Neural progenitor cell (in vitro differentiated cells): ENCODE measurements at regions not wholly inside any gene's neighbourhood (a gene's known extent, or its start where the extent isn't known, plus 50 kb on each side); places are given as distances from the start of the nearest gene placed in this dataset.

ENCODE experiments used
- DNase-seq: peaks from one replicate; pipeline ENCODE4 v3.0.0-alpha.2; 2016; ENCODE audit warnings: low spot score
- H2AFZ ChIP-seq: fragments of 200-600 bp; sonication (generic); replicated peaks from 2 replicates; pipeline ENCODE4 v1.6.1; 2016; ENCODE audit warnings: antibody characterized with exemption
- H3F3A ChIP-seq: fragments of 200-600 bp; sonication (generic); 2 replicates; pipeline ENCODE4 v1.6.1; 2016; ENCODE audit warnings: antibody characterized with exemption, low read depth
- H3K27ac ChIP-seq: fragments of 200-600 bp; sonication (generic); 2 replicates; pipeline ENCODE4 v1.5.1; 2016; ENCODE audit warnings: mild to moderate bottlenecking
- H3K27me3 ChIP-seq: fragments of 200-600 bp; sonication (generic); 2 replicates; pipeline ENCODE4 v1.6.1; 2016; ENCODE audit warnings: mild to moderate bottlenecking, moderate library complexity
- H3K36me3 ChIP-seq: fragments of 200-600 bp; sonication (generic); 2 replicates; pipeline ENCODE4 v1.5.1; 2016
- H3K4me1 ChIP-seq: fragments of 200-600 bp; sonication (generic); 2 replicates; pipeline ENCODE4 v1.6.1; 2016; ENCODE audit warnings: mixed run types
- H3K4me2 ChIP-seq: fragments of 200-600 bp; sonication (generic); 2 replicates; pipeline ENCODE4 v1.6.1; 2016
- H3K4me3 ChIP-seq: fragments of 200-600 bp; sonication (generic); 2 replicates; pipeline ENCODE4 v1.5.1; 2016
- H3K79me2 ChIP-seq: fragments of 200-600 bp; sonication (generic); 2 replicates; pipeline ENCODE4 v1.6.1; 2016; ENCODE audit warnings: low read depth
- H3K9ac ChIP-seq: fragments of 200-600 bp; sonication (generic); 2 replicates; pipeline ENCODE4 v1.6.1; 2016
- H3K9me3 ChIP-seq: fragments of 200-600 bp; sonication (generic); 2 replicates; pipeline ENCODE4 v1.5.1; 2016; ENCODE audit warnings: low read depth
- H4K20me1 ChIP-seq: fragments of 200-600 bp; sonication (generic); 2 replicates; pipeline ENCODE4 v1.6.1; 2016; ENCODE audit warnings: low read depth
- H3K27ac Mint-ChIP-seq: 3 replicates; pipeline ENCODE4 v1.8.0; 2021; ENCODE audit warnings: mixed read lengths
- H3K27me3 Mint-ChIP-seq: 2 replicates; pipeline ENCODE4 v1.8.0; 2022; ENCODE audit warnings: low read depth, mild to moderate bottlenecking, inconsistent platforms, moderate library complexity, mixed read lengths; ENCODE audit not compliant: insufficient read depth
- H3K36me3 Mint-ChIP-seq: 3 replicates; pipeline ENCODE4 v1.8.0; 2021; ENCODE audit warnings: mixed read lengths
- H3K4me1 Mint-ChIP-seq: 3 replicates; pipeline ENCODE4 v1.8.0; 2021; ENCODE audit warnings: mixed read lengths
- H3K4me3 Mint-ChIP-seq: 3 replicates; pipeline ENCODE4 v1.8.0; 2021; ENCODE audit warnings: mild to moderate bottlenecking, moderate library complexity, mixed read lengths
- H3K9me3 Mint-ChIP-seq: 3 replicates; pipeline ENCODE4 v1.8.0; 2020; ENCODE audit warnings: mixed read lengths
- CTCF ChIP-seq: fragments of 200-600 bp; sonication (generic); IDR thresholded peaks from 2 replicates; pipeline ENCODE4 v1.5.1; 2017; ENCODE audit warnings: antibody characterized with exemption, mild to moderate bottlenecking
- EZH2 ChIP-seq: fragments of 200-600 bp; sonication (generic); IDR thresholded peaks from 2 replicates; pipeline ENCODE4 v1.6.1; 2017; ENCODE audit warnings: antibody characterized with exemption, mild to moderate bottlenecking, moderate library complexity
- EZH2phosphoT487 ChIP-seq: fragments of 200-600 bp; sonication (generic); IDR thresholded peaks from 2 replicates; pipeline ENCODE4 v1.6.1; 2017; ENCODE audit warnings: antibody characterized with exemption

- H3K9me3 Mint-ChIP-seq: peaks cover 6% of the 10 kb centered on the region
- H3K27me3 ChIP-seq: no peaks in the 10 kb centered on the region
- H3K79me2 ChIP-seq: no peaks in the 10 kb centered on the region
- no peaks in the 10 kb centered on the region for H3F3A ChIP-seq
- H3K4me3 Mint-ChIP-seq: no peak overlapping the region
- H3K9ac ChIP-seq: no peak overlapping the region
- no peak overlapping the region for H3K4me3 ChIP-seq
- H3K27ac ChIP-seq: no peak overlapping the region
- DNase-seq: no peak
- peaks cover 2% of the 10 kb centered on the region for H3K27me3 Mint-ChIP-seq
- no peak overlapping the region for H3K4me2 ChIP-seq
- no peaks in the 10 kb centered on the region for H3K9me3 ChIP-seq
- no peaks in the 10 kb centered on the region for H3K36me3 ChIP-seq
- H3K4me1 Mint-ChIP-seq: peaks cover 9% of the 10 kb centered on the region
- no peak for TF ChIP-seq EZH2
- no peak for TF ChIP-seq EZH2phosphoT487
- no peak for TF ChIP-seq CTCF
- no peaks in the 10 kb centered on the region for H3K36me3 Mint-ChIP-seq
- H4K20me1 ChIP-seq: no peaks in the 10 kb centered on the region
- no peak overlapping the region for H2AFZ ChIP-seq
- no peak overlapping the region for H3K27ac Mint-ChIP-seq
- peaks cover 16% of the 10 kb centered on the region for H3K4me1 ChIP-seq
These were observed 167.9 kb downstream of the HRH4 start for GRCh38 chr18:24628326-24628725.

- H3K27me3 ChIP-seq: no peaks in the 10 kb centered on the region
- H3K4me3 Mint-ChIP-seq: no peak overlapping the region
These were observed 169.5 kb downstream of the HRH4 start for GRCh38 chr18:24629921-24630320.

GRCh38 chr18:24630346-24630880, 170.0 kb downstream of the HRH4 start:
- Histone ChIP-seq H3K27ac (no peak overlapping the region), H3K27me3 (no peaks in the 10 kb centered on the region), H3K4me1 (peaks cover 16% of the 10 kb centered on the region), H3K4me2 (no peak overlapping the region), H3K4me3 (no peak overlapping the region), H2AFZ (no peak overlapping the region), H3K36me3 (no peaks in the 10 kb centered on the region), H3F3A (no peaks in the 10 kb centered on the region), H4K20me1 (no peaks in the 10 kb centered on the region), H3K79me2 (no peaks in the 10 kb centered on the region), H3K9ac (no peak overlapping the region), H3K9me3 (no peaks in the 10 kb centered on the region)
- H3K4me3 Mint-ChIP-seq: no peak overlapping the region
- TF ChIP-seq EZH2 (no peak), CTCF (no peak), EZH2phosphoT487 (no peak)
- H3K4me1 Mint-ChIP-seq: peaks cover 9% of the 10 kb centered on the region
- H3K27me3 Mint-ChIP-seq: peaks cover 2% of the 10 kb centered on the region
- no peak for DNase-seq
- no peaks in the 10 kb centered on the region for H3K36me3 Mint-ChIP-seq
- H3K9me3 Mint-ChIP-seq: peaks cover 6% of the 10 kb centered on the region
- H3K27ac Mint-ChIP-seq: no peak overlapping the region

More at GRCh38 chr18:24629921-24630320, 169.5 kb downstream of the HRH4 start:
- TF ChIP-seq EZH2 (no peak), CTCF (no peak), EZH2phosphoT487 (no peak)
- peaks cover 9% of the 10 kb centered on the region for H3K4me1 Mint-ChIP-seq
- H3K36me3 Mint-ChIP-seq: no peaks in the 10 kb centered on the region
- H3K27ac Mint-ChIP-seq: no peak overlapping the region
- peaks cover 16% of the 10 kb centered on the region for H3K4me1 ChIP-seq
- no peak overlapping the region for H3K4me2 ChIP-seq
- no peak overlapping the region for H3K27ac ChIP-seq
- no peak overlapping the region for H3K4me3 ChIP-seq
- no peak for DNase-seq
- peaks cover 6% of the 10 kb centered on the region for H3K9me3 Mint-ChIP-seq
- no peaks in the 10 kb centered on the region for H3F3A ChIP-seq
- H3K36me3 ChIP-seq: no peaks in the 10 kb centered on the region
- H3K9me3 ChIP-seq: no peaks in the 10 kb centered on the region
- H3K79me2 ChIP-seq: no peaks in the 10 kb centered on the region
- no peak overlapping the region for H2AFZ ChIP-seq
- peaks cover 2% of the 10 kb centered on the region for H3K27me3 Mint-ChIP-seq
- no peak overlapping the region for H3K9ac ChIP-seq
- no peaks in the 10 kb centered on the region for H4K20me1 ChIP-seq
